Endothelial cell of umbilical vein (primary cell): ENCODE measurements at regions not wholly inside any gene's neighbourhood (a gene's known extent, or its start where the extent isn't known, plus 50 kb on each side); places are given as distances from the start of the nearest gene placed in this dataset.

Source experiments
- BruUV-seq: library from RNA; stranded (reverse); fragments of 400-500 nt; replicated peaks from 2 replicates; lab custom pipeline; 2021; lab: Mats Ljungman, UMichigan
- CTCF ChIA-PET: fragments of 300-600, 350-600 bp; sonication (Branson Sonifier 250); formaldehyde crosslinking; loops from one replicate; lab custom pipeline; 2021; ENCODE audit warnings: antibody characterized with exemption, inconsistent platforms; lab: Charles Lee
- POLR2A ChIA-PET: fragments of 300-600, 350-600 bp; sonication (Branson Sonifier 250); formaldehyde crosslinking; loops from one replicate; lab custom pipeline; 2021; ENCODE audit warnings: antibody characterized with exemption, inconsistent platforms; lab: Charles Lee
- DNase-seq: peaks from one replicate; pipeline ENCODE4 v3.0.0-alpha.2; 2011; ENCODE audit warnings: low read depth, low spot score
- FAIRE-seq: peaks from 2 replicates; lab custom pipeline; 2011; peaks lifted over from hg19 to GRCh38; lab: Jason Lieb, UNC
- H2AFZ ChIP-seq: 2 replicates; pipeline ENCODE4 v1.6.0; 2012; ENCODE audit warnings: low read depth, low read length, control low read depth, inconsistent platforms
- H3K27ac ChIP-seq: 2 replicates; pipeline ENCODE4 v1.5.1; 2011; ENCODE audit warnings: low read depth, mild to moderate bottlenecking, control low read depth, low read length, moderate library complexity; ENCODE audit not compliant: insufficient read depth
- H3K27me3 ChIP-seq, 2 experiments: 2 replicates each; pipeline versions ENCODE4 v1.6.0 to v1.6.1; 2011; ENCODE audit warnings: low read length in 2 of 2, mixed read lengths in 1 of 2; ENCODE audit not compliant: control insufficient read depth in 2 of 2, insufficient read depth in 2 of 2
- H3K36me3 ChIP-seq, 2 experiments: 2 replicates in 1 of 2; 3 replicates in 1 of 2; pipeline ENCODE4 v1.5.1; 2011; ENCODE audit warnings: low read length in 2 of 2, mild to moderate bottlenecking in 1 of 2, moderate library complexity in 1 of 2; ENCODE audit not compliant: control insufficient read depth in 2 of 2, insufficient read depth in 2 of 2; ENCODE audit errors: extremely low read depth in 1 of 2
- H3K4me1 ChIP-seq: 3 replicates; pipeline ENCODE4 v1.5.1; 2011; ENCODE audit warnings: mild to moderate bottlenecking, low read length; ENCODE audit not compliant: control insufficient read depth, insufficient read depth; ENCODE audit errors: extremely low read depth
- H3K4me2 ChIP-seq: 2 replicates; pipeline ENCODE4 v1.6.1; 2011; ENCODE audit warnings: low read length, control low read depth, mixed read lengths; ENCODE audit not compliant: insufficient read depth
- H3K4me3 ChIP-seq, 3 experiments: fragments of 200-600 bp in 1 of 3; sonication (generic), shearing (Covaris generic) in 1 of 3; replicated peaks in 1 of 3; 2 replicates each; pipeline ENCODE4 v1.5.1; 2011 to 2016; ENCODE audit warnings: control low read depth in 3 of 3, low read length in 3 of 3, mild to moderate bottlenecking in 2 of 3, inconsistent platforms in 1 of 3, low read depth in 1 of 3, moderate library complexity in 1 of 3; ENCODE audit not compliant: insufficient read depth in 1 of 3
- H3K79me2 ChIP-seq: 2 replicates; pipeline ENCODE4 v1.6.0; 2012; ENCODE audit warnings: low read length, inconsistent platforms; ENCODE audit not compliant: control insufficient read depth, insufficient read depth
- H3K9ac ChIP-seq: replicated peaks from 2 replicates; pipeline ENCODE3; 2011; ENCODE audit warnings: low read length, control low read depth; ENCODE audit not compliant: insufficient read depth; ENCODE audit errors: extremely low read depth
- H3K9me1 ChIP-seq: replicated peaks from 3 replicates; pipeline ENCODE4 v1.6.0; 2011; ENCODE audit warnings: mild to moderate bottlenecking, low read length; ENCODE audit not compliant: control insufficient read depth, insufficient read depth; ENCODE audit errors: extremely low read depth
- H3K9me3 ChIP-seq: replicated peaks from 2 replicates; pipeline ENCODE4 v1.5.1; 2012; ENCODE audit warnings: low read length, inconsistent platforms; ENCODE audit not compliant: control insufficient read depth, insufficient read depth
- H4K20me1 ChIP-seq: replicated peaks from 2 replicates; pipeline ENCODE3; 2011; ENCODE audit warnings: mild to moderate bottlenecking, low read length; ENCODE audit not compliant: control insufficient read depth, insufficient read depth; ENCODE audit errors: extremely low read depth
- EZH2 ChIP-seq: IDR thresholded peaks from 2 replicates; pipeline ENCODE4 v1.6.1; 2012; ENCODE audit warnings: borderline replicate concordance, low read depth, mild to moderate bottlenecking, moderate library complexity, low read length, inconsistent platforms; ENCODE audit not compliant: severe bottlenecking
- FOS ChIP-seq: IDR thresholded peaks from 2 replicates; pipeline ENCODE4 v1.6.1; 2011; ENCODE audit warnings: mild to moderate bottlenecking, low read length, moderate library complexity, borderline replicate concordance; ENCODE audit not compliant: insufficient read depth
- GATA2 ChIP-seq: IDR thresholded peaks from 2 replicates; pipeline ENCODE4 v1.7.0; 2011; ENCODE audit warnings: low read depth, mild to moderate bottlenecking, moderate library complexity, mixed read lengths, low read length; ENCODE audit not compliant: insufficient read length, insufficient read depth
- JUN ChIP-seq: IDR thresholded peaks from 2 replicates; pipeline ENCODE4 v1.6.1; 2011; ENCODE audit warnings: borderline replicate concordance, low read depth; ENCODE audit not compliant: insufficient read length, insufficient read depth
- MYC ChIP-seq: IDR thresholded peaks from one replicate; pipeline ENCODE4 v1.6.1; 2011; ENCODE audit warnings: mild to moderate bottlenecking, low read depth, low read length
- POLR2A ChIP-seq: IDR thresholded peaks from 2 replicates; pipeline ENCODE4 v1.6.1; 2012; ENCODE audit warnings: low read depth, mild to moderate bottlenecking, control low read depth, low read length
- POLR2AphosphoS5 ChIP-seq: IDR thresholded peaks from 2 replicates; pipeline ENCODE4 v1.6.1; 2012; ENCODE audit warnings: low read depth, mild to moderate bottlenecking, control low read depth, low read length, moderate library complexity; ENCODE audit not compliant: insufficient read depth
- dilution Hi-C: fragments of 300-500 bp; cut with MboI; formaldehyde crosslinking; loops from one replicate; pipeline ENCODE4 v1.15.0; 2019; ENCODE audit warnings: low sequenced_read_pairs; ENCODE audit not compliant: extremely low pct_ligation_motif_present
- intact Hi-C: fragments of 100-400 bp; cut with micrococcal nuclease; formaldehyde crosslinking; loops from one replicate; pipeline ENCODE4 v1.10.0; 2022
- TF ChIP-seq, protein P1 (sequence below), 2 donors: IDR thresholded peaks; 1 replicate in 1 of 2; 2 replicates in 1 of 2; pipeline ENCODE4 v1.5.1; 2011; ENCODE audit warnings: low read length in 2 of 2, mild to moderate bottlenecking in 2 of 2, moderate library complexity in 2 of 2, control low read depth in 1 of 2, inconsistent platforms in 1 of 2, low read depth in 1 of 2; ENCODE audit not compliant: insufficient read depth in 1 of 2; ENCODE audit errors: extremely low read depth in 1 of 2

DNA sequence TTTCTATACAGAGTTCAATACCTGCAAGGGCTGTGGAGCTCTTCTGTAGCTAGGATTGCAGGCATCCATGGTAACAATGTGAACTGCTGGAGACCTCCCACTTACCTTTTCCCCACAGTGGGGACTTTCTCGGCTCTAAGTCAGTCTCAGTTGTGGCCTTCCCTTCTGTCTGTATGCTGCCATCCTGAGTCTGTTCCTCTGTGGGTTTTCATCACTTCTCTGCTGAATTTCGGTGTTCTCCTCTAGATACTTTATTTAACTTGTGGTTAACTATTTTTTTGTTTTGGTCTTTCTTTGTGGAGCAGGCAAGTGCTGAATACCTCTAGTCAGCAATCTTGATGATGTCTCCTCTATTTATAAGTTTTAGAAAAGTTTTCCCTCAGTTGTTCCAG is 647.2 kb upstream of the CDH2 start:
- no peaks in the 10 kb centered on the region for H3K27me3 ChIP-seq
- H3K4me1 ChIP-seq, result no peaks in the 10 kb centered on the region
- dilution Hi-C loops, result no loop called here
- no peak overlapping the region for H3K4me3 ChIP-seq
- H2AFZ ChIP-seq, result no peak overlapping the region
- H3K79me2 ChIP-seq, result no peaks in the 10 kb centered on the region
- CTCF ChIA-PET, result no interaction called here
- no peaks in the 10 kb centered on the region for H3K9me3 ChIP-seq
- no peak overlapping the region for H3K4me2 ChIP-seq
- no peak overlapping the region for H3K9ac ChIP-seq
- DNase-seq (no peak), FAIRE-seq (no peak)
- no peaks in the 10 kb centered on the region for H3K36me3 ChIP-seq
- no peaks in the 10 kb centered on the region for H3K9me1 ChIP-seq
- BruUV-seq, result no TSS peak
- no peaks in the 10 kb centered on the region for H4K20me1 ChIP-seq
- no peak overlapping the region for H3K27ac ChIP-seq
- intact Hi-C loops, result no loop called here
- POLR2A ChIA-PET, result no interaction called here
- TF ChIP-seq POLR2AphosphoS5 (no peak), MYC (no peak)
- TF ChIP-seq, protein P1, sequence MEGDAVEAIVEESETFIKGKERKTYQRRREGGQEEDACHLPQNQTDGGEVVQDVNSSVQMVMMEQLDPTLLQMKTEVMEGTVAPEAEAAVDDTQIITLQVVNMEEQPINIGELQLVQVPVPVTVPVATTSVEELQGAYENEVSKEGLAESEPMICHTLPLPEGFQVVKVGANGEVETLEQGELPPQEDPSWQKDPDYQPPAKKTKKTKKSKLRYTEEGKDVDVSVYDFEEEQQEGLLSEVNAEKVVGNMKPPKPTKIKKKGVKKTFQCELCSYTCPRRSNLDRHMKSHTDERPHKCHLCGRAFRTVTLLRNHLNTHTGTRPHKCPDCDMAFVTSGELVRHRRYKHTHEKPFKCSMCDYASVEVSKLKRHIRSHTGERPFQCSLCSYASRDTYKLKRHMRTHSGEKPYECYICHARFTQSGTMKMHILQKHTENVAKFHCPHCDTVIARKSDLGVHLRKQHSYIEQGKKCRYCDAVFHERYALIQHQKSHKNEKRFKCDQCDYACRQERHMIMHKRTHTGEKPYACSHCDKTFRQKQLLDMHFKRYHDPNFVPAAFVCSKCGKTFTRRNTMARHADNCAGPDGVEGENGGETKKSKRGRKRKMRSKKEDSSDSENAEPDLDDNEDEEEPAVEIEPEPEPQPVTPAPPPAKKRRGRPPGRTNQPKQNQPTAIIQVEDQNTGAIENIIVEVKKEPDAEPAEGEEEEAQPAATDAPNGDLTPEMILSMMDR (IDR thresholded peaks at IDR 0.05; ENCODE audit: extremely low read depth in 1 of 2, insufficient read depth in 1 of 2, low read depth in 1 of 2, low read length in 2 of 2), result no peak

DNA sequence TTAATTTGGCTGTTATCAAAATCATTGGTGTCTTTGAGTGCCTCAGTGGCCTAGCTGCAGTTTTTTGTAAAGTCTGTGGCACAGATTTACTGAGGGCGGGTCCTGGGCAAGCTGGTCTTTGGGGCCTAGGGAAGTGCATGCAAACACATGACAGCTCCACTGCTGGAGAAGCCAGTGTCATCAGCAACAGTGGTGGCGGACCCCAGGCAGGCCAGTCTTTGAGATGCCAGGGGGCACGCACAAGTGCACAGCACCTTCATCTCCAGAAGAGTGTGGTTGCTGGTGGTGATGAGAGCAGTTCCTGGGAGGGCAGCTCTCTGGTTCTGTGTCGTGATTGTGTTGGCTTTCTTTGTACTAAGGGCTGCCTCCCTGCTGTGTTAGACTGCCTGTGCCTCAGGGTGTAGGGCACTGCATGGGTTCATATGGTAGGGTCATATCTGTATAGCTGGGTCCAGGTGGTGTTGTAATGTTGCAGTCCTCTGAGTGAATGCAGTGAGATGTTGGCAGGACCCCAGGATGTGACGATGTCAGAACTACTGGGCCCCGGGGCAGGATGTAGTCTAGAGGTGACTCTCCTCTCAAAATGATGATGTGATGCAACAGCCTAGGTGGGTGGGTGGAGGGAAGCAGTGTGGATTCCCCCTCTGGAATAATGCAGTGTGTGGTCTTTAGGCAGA is 646.7 kb upstream of the CDH2 start:
- no peaks in the 10 kb centered on the region for H3K27me3 ChIP-seq
- no TSS peak for BruUV-seq
- TF ChIP-seq GATA2 (no peak), POLR2A (no peak), FOS (no peak), EZH2 (no peak), POLR2AphosphoS5 (no peak), MYC (no peak), JUN (no peak)
- TF ChIP-seq, protein P1 (IDR thresholded peaks at IDR 0.05; ENCODE audit: extremely low read depth in 1 of 2, insufficient read depth in 1 of 2, low read depth in 1 of 2, low read length in 2 of 2), result no peak
- H3K9ac ChIP-seq, result no peak overlapping the region
- H3K9me3 ChIP-seq, result no peaks in the 10 kb centered on the region
- POLR2A ChIA-PET, result no interaction called here
- no peak overlapping the region for H3K4me3 ChIP-seq
- H3K4me1 ChIP-seq, result no peaks in the 10 kb centered on the region
- H4K20me1 ChIP-seq, result no peaks in the 10 kb centered on the region
- FAIRE-seq (no peak), DNase-seq (no peak)
- H3K9me1 ChIP-seq, result no peaks in the 10 kb centered on the region
- no peak overlapping the region for H3K4me2 ChIP-seq
- H3K79me2 ChIP-seq, result no peaks in the 10 kb centered on the region
- CTCF ChIA-PET, result no interaction called here
- intact Hi-C loops (no loop called here), dilution Hi-C loops (no loop called here)
- H3K36me3 ChIP-seq, result no peaks in the 10 kb centered on the region
- H3K27ac ChIP-seq, result no peak overlapping the region
- H2AFZ ChIP-seq, result no peak overlapping the region
